T-cell (primary cell): ENCODE measurements at regions not wholly inside any gene's neighbourhood (a gene's known extent, or its start where the extent isn't known, plus 50 kb on each side); places are given as distances from the start of the nearest gene placed in this dataset.

ENCODE experiments used
- ATAC-seq, 4 experiments: fragments of 200-7000 bp in 3 of 4; fragments of 150-1000 bp in 1 of 4; cut with Tn5 transposase; replicated peaks in 1 of 4; 1 replicate in 3 of 4; 2 replicates in 1 of 4; pipeline ENCODE4 v1.10.0; 2021; ENCODE audit warnings: moderate library complexity in 3 of 4, mild to moderate bottlenecking in 2 of 4, moderate number of reproducible peaks in 1 of 4
- CTCF ChIA-PET, 2 donors: fragments of 300-600 bp; sonication (Branson Sonifier 250); formaldehyde crosslinking; loops; one replicate each; lab custom pipeline; 2022; ENCODE audit warnings: antibody characterized with exemption in 2 of 2; lab: Charles Lee
- POLR2A ChIA-PET, 2 donors: fragments of 300-600 bp; sonication (Branson Sonifier 250); formaldehyde crosslinking; loops; one replicate each; lab custom pipeline; 2022; ENCODE audit warnings: antibody characterized with exemption in 2 of 2; lab: Charles Lee
- DNase-seq, 35 experiments: peaks; one replicate each; pipeline versions ENCODE4 v3.0.0 to v3.0.0-alpha.2; 2013 to 2023
- H3K27ac ChIP-seq: one replicate; pipeline ENCODE4 v1.5.1; 2013; ENCODE audit warnings: low read length
- H3K27me3 ChIP-seq, 2 experiments: replicated peaks in 1 of 2; 1 replicate in 1 of 2; 2 replicates in 1 of 2; pipeline versions ENCODE4 v1.6.1 to v1.7.0; 2013; ENCODE audit warnings: low read length in 1 of 2, mixed read lengths in 1 of 2; ENCODE audit not compliant: control insufficient read depth in 2 of 2, insufficient read depth in 2 of 2; ENCODE audit errors: extremely low read depth in 1 of 2
- H3K36me3 ChIP-seq, 2 donors: 1 replicate in 1 of 2; 2 replicates in 1 of 2; pipeline versions ENCODE4 v1.6.1 to v1.7.0; 2013; ENCODE audit warnings: low read length in 1 of 2; ENCODE audit not compliant: control insufficient read depth in 2 of 2, insufficient read depth in 1 of 2; ENCODE audit errors: extremely low read depth in 1 of 2
- H3K4me1 ChIP-seq, 2 experiments: 1 replicate in 1 of 2; 2 replicates in 1 of 2; pipeline versions ENCODE4 v1.6.1 to v1.7.0; 2013; ENCODE audit warnings: low read length in 2 of 2, mixed read lengths in 1 of 2; ENCODE audit not compliant: insufficient read depth in 2 of 2, control insufficient read depth in 1 of 2; ENCODE audit errors: extremely low read depth in 1 of 2
- H3K4me3 ChIP-seq, 2 donors: 1 replicate in 1 of 2; 2 replicates in 1 of 2; pipeline versions ENCODE4 v1.5.1 to v1.7.0; 2013; ENCODE audit warnings: mild to moderate bottlenecking in 2 of 2, low read length in 1 of 2, moderate library complexity in 1 of 2; ENCODE audit not compliant: control insufficient read depth in 1 of 2; ENCODE audit errors: extremely low read depth in 1 of 2
- H3K9me3 ChIP-seq: 2 replicates; pipeline ENCODE4 v1.7.0; 2013
- H3K27ac Mint-ChIP-seq, 2 donors: one replicate each; pipeline ENCODE4 v1.8.0; 2020 to 2021; ENCODE audit warnings: mild to moderate bottlenecking in 2 of 2, mixed read lengths in 2 of 2
- H3K27me3 Mint-ChIP-seq, 2 donors: one replicate each; pipeline ENCODE4 v1.8.0; 2021 to 2022; ENCODE audit warnings: mixed read lengths in 2 of 2
- H3K36me3 Mint-ChIP-seq: one replicate; pipeline ENCODE4 v1.8.0; 2021; ENCODE audit warnings: mixed read lengths
- H3K4me1 Mint-ChIP-seq, 3 donors: one replicate each; pipeline ENCODE4 v1.8.0; 2020 to 2022; ENCODE audit warnings: mixed read lengths in 3 of 3, mild to moderate bottlenecking in 1 of 3
- H3K4me3 Mint-ChIP-seq, 3 donors: one replicate each; pipeline ENCODE4 v1.8.0; 2020 to 2022; ENCODE audit warnings: mild to moderate bottlenecking in 3 of 3, mixed read lengths in 3 of 3, moderate library complexity in 3 of 3
- H3K9me3 Mint-ChIP-seq, 3 donors: one replicate each; pipeline ENCODE4 v1.8.0; 2020 to 2022; ENCODE audit warnings: mixed read lengths in 3 of 3
- WGBS: methylation state at CpG from one replicate; pipeline ENCODE4 v1.1.5; 2013; ENCODE audit warnings: missing lambda C conversion rate; ENCODE audit not compliant: insufficient coverage; 5-methylcytosine and 5-hydroxymethylcytosine counted together

- no peak for ATAC-seq
- no peak overlapping the region for H3K27ac Mint-ChIP-seq
Observed at GRCh38 chr20:43294031-43294430, 104.3 kb upstream of the PTPRT start.

GRCh38 chr20:43293068-43293786, 103.5 kb upstream of the PTPRT start:
- ATAC-seq (no peak), DNase-seq (no peak)
- peaks cover 0 to 8% of the 10 kb centered on the region in 2 experiments for H3K27me3 ChIP-seq
- ChIA-PET CTCF (no interaction called here), POLR2A (no interaction called here)
- no peak overlapping the region for H3K4me3 ChIP-seq
- Mint-ChIP-seq H3K27me3 (peaks cover 2 to 9% of the 10 kb centered on the region in 2 donors), H3K36me3 (no peaks in the 10 kb centered on the region), H3K4me3 (no peak overlapping the region), H3K4me1 (no peaks in the 10 kb centered on the region), H3K9me3 (peaks cover 5 to 14% (median 8%) of the 10 kb centered on the region in 3 donors), H3K27ac (no peak overlapping the region)
- WGBS: 89% methylated on average over 9 of the region's 11 CpGs
- H3K36me3 ChIP-seq: no peaks in the 10 kb centered on the region
- no peak overlapping the region for H3K27ac ChIP-seq
- no peaks in the 10 kb centered on the region for H3K4me1 ChIP-seq
- H3K9me3 ChIP-seq: no peaks in the 10 kb centered on the region

More at GRCh38 chr20:43294031-43294430, 104.3 kb upstream of the PTPRT start:
- no peak for DNase-seq
- H3K9me3 Mint-ChIP-seq: peaks cover 7 to 14% (median 8%) of the 10 kb centered on the region in 3 donors
- H3K4me1 Mint-ChIP-seq: no peaks in the 10 kb centered on the region
- POLR2A ChIA-PET: no interaction called here
- H3K36me3 Mint-ChIP-seq: no peaks in the 10 kb centered on the region
- CTCF ChIA-PET: no interaction called here
- peaks cover 2 to 9% of the 10 kb centered on the region in 2 donors for H3K27me3 Mint-ChIP-seq
- no peak overlapping the region for H3K4me3 Mint-ChIP-seq
- Histone ChIP-seq H3K27me3 (peaks cover 0 to 5% of the 10 kb centered on the region in 2 experiments), H3K4me3 (no peak overlapping the region), H3K36me3 (no peaks in the 10 kb centered on the region), H3K9me3 (no peaks in the 10 kb centered on the region), H3K4me1 (no peaks in the 10 kb centered on the region), H3K27ac (no peak overlapping the region)
- WGBS: 75% methylated on average over 2 of the region's 4 CpGs

GRCh38 chr20:43292222-43292621, 102.5 kb upstream of the PTPRT start:
- no peaks in the 10 kb centered on the region for H3K4me1 ChIP-seq
- ATAC-seq (no peak), DNase-seq (no peak)
- peaks cover 5 to 11% (median 8%) of the 10 kb centered on the region in 3 donors for H3K9me3 Mint-ChIP-seq
- H3K27me3 ChIP-seq: peaks cover 0 to 8% of the 10 kb centered on the region in 2 experiments
- no peak overlapping the region for H3K27ac Mint-ChIP-seq
- no peaks in the 10 kb centered on the region for H3K9me3 ChIP-seq
- H3K27me3 Mint-ChIP-seq: peaks cover 2 to 9% of the 10 kb centered on the region in 2 donors
- H3K4me1 Mint-ChIP-seq: no peaks in the 10 kb centered on the region
- H3K4me3 ChIP-seq: no peak overlapping the region
- ChIA-PET POLR2A (no interaction called here), CTCF (no interaction called here)
- H3K4me3 Mint-ChIP-seq: no peak overlapping the region
- H3K27ac ChIP-seq: no peak overlapping the region
- no peaks in the 10 kb centered on the region for H3K36me3 Mint-ChIP-seq
- no peaks in the 10 kb centered on the region for H3K36me3 ChIP-seq
- 60% methylated on average over 1 of the region's 3 CpGs for WGBS

- DNase-seq (no peak), ATAC-seq (no peak)
- no peaks in the 10 kb centered on the region for H3K36me3 Mint-ChIP-seq
- H3K4me1 Mint-ChIP-seq: no peaks in the 10 kb centered on the region
- peaks cover 0 to 8% of the 10 kb centered on the region in 2 experiments for H3K27me3 ChIP-seq
- H3K4me3 ChIP-seq: no peak overlapping the region
- H3K9me3 ChIP-seq: no peaks in the 10 kb centered on the region
- no peak overlapping the region for H3K4me3 Mint-ChIP-seq
- POLR2A ChIA-PET: no interaction called here
- no peak overlapping the region for H3K27ac ChIP-seq
- no peaks in the 10 kb centered on the region for H3K36me3 ChIP-seq
- CTCF ChIA-PET: no interaction called here
- H3K27ac Mint-ChIP-seq: no peak overlapping the region
- H3K4me1 ChIP-seq: no peaks in the 10 kb centered on the region
- peaks cover 0 to 6% (median 0%) of the 10 kb centered on the region in 3 donors for H3K9me3 Mint-ChIP-seq
- WGBS: no CpG with 5 or more reads among the region's 2 CpGs
- peaks cover 4 to 14% of the 10 kb centered on the region in 2 donors for H3K27me3 Mint-ChIP-seq
Observed at GRCh38 chr20:43287637-43288036, 97.9 kb upstream of the PTPRT start.

GRCh38 chr20:43285170-43285569, 95.5 kb upstream of the PTPRT start:
- Mint-ChIP-seq H3K36me3 (no peaks in the 10 kb centered on the region), H3K27ac (no peak overlapping the region), H3K27me3 (peaks cover 11 to 16% of the 10 kb centered on the region in 2 donors), H3K9me3 (peaks cover 0 to 6% (median 0%) of the 10 kb centered on the region in 3 donors), H3K4me1 (no peaks in the 10 kb centered on the region), H3K4me3 (no peak overlapping the region)
- POLR2A ChIA-PET: no interaction called here
- Histone ChIP-seq H3K4me1 (no peaks in the 10 kb centered on the region), H3K4me3 (no peak overlapping the region), H3K27me3 (peaks cover 0 to 3% of the 10 kb centered on the region in 2 experiments), H3K27ac (no peak overlapping the region), H3K9me3 (no peaks in the 10 kb centered on the region), H3K36me3 (no peaks in the 10 kb centered on the region)
- WGBS: no CpG with 5 or more reads among the region's 3 CpGs
- no peak for DNase-seq
- no peak for ATAC-seq
- CTCF ChIA-PET: no interaction called here

- POLR2A ChIA-PET: no interaction called here
- Histone ChIP-seq H3K9me3 (no peaks in the 10 kb centered on the region), H3K27me3 (peaks cover 0 to 7% of the 10 kb centered on the region in 2 experiments), H3K36me3 (no peaks in the 10 kb centered on the region), H3K27ac (no peak overlapping the region), H3K4me1 (no peaks in the 10 kb centered on the region), H3K4me3 (no peak overlapping the region)
- no peak overlapping the region for H3K4me3 Mint-ChIP-seq
- H3K27ac Mint-ChIP-seq: no peak overlapping the region
- peaks cover 11 to 16% of the 10 kb centered on the region in 2 donors for H3K27me3 Mint-ChIP-seq
- WGBS: no CpG with 5 or more reads among the region's 2 CpGs
- CTCF ChIA-PET: no interaction called here
- peaks cover 0 to 6% (median 0%) of the 10 kb centered on the region in 3 donors for H3K9me3 Mint-ChIP-seq
- no peaks in the 10 kb centered on the region for H3K4me1 Mint-ChIP-seq
- ATAC-seq (no peak), DNase-seq (no peak)
- no peaks in the 10 kb centered on the region for H3K36me3 Mint-ChIP-seq
Observed at GRCh38 chr20:43284486-43284885, 94.8 kb upstream of the PTPRT start.
